Smooth muscle cell (in vitro differentiated cells): ENCODE measurements at regions not wholly inside any gene's neighbourhood (a gene's known extent, or its start where the extent isn't known, plus 50 kb on each side); places are given as distances from the start of the nearest gene placed in this dataset.
"Not testable (repeated sequence)": the region's sequence is repeated elsewhere in the genome, so short reads cannot be mapped to it uniquely, and the experiment has no call there.

Experiments
- DNase-seq: peaks from one replicate; lab custom pipeline; 2025; ENCODE audit not compliant: unreplicated experiment; lab: John Stamatoyannopoulos, UW
- H2AFZ ChIP-seq: fragments of 200-600 bp; sonication (generic); 2 replicates; pipeline ENCODE4 v1.6.0; 2016; ENCODE audit warnings: antibody characterized with exemption, low read depth, mild to moderate bottlenecking
- H3F3A ChIP-seq: fragments of 200-600 bp; sonication (generic); 2 replicates; pipeline ENCODE4 v1.6.0; 2017; ENCODE audit warnings: antibody characterized with exemption, low read depth
- H3K27ac ChIP-seq: fragments of 200-600 bp; sonication (generic); 2 replicates; pipeline ENCODE4 v1.5.1; 2016; ENCODE audit warnings: low read depth, mild to moderate bottlenecking
- H3K27me3 ChIP-seq: fragments of 200-600 bp; sonication (generic); 2 replicates; pipeline ENCODE4 v1.6.1; 2016; ENCODE audit warnings: low read depth, mild to moderate bottlenecking
- H3K36me3 ChIP-seq: fragments of 200-600 bp; sonication (generic); 2 replicates; pipeline ENCODE4 v1.5.1; 2016; ENCODE audit warnings: low read depth
- H3K4me1 ChIP-seq: fragments of 200-600 bp; sonication (generic); 2 replicates; pipeline ENCODE4 v1.5.1; 2016; ENCODE audit warnings: low read depth
- H3K4me2 ChIP-seq: fragments of 200-600 bp; sonication (generic); 2 replicates; pipeline ENCODE4 v1.6.0; 2016; ENCODE audit warnings: mild to moderate bottlenecking
- H3K4me3 ChIP-seq: fragments of 200-600 bp; sonication (generic); 2 replicates; pipeline ENCODE4 v1.5.1; 2016; ENCODE audit warnings: mild to moderate bottlenecking
- H3K79me2 ChIP-seq: fragments of 200-600 bp; sonication (generic); 2 replicates; pipeline ENCODE4 v1.6.0; 2016; ENCODE audit warnings: low read depth, mild to moderate bottlenecking
- H3K9ac ChIP-seq: fragments of 200-600 bp; sonication (generic); 2 replicates; pipeline ENCODE4 v1.6.0; 2016; ENCODE audit warnings: low read depth
- H3K9me3 ChIP-seq: fragments of 200-600 bp; sonication (generic); replicated peaks from 2 replicates; pipeline ENCODE4 v1.5.1; 2016; ENCODE audit warnings: low read depth
- H4K20me1 ChIP-seq: fragments of 200-600 bp; sonication (generic); 2 replicates; pipeline ENCODE4 v1.6.0; 2016; ENCODE audit warnings: low read depth
- CTCF ChIP-seq: fragments of 200-600 bp; sonication (generic); IDR thresholded peaks from 2 replicates; pipeline ENCODE4 v1.5.1; 2017; ENCODE audit warnings: borderline replicate concordance, mild to moderate bottlenecking, antibody characterized with exemption; ENCODE audit not compliant: insufficient read depth, poor library complexity, severe bottlenecking
- WGBS: methylation state at CpG from one replicate; pipeline ENCODE4 v1.1.7; 2016; ENCODE audit warnings: low lambda C conversion rate; 5-methylcytosine and 5-hydroxymethylcytosine counted together

DNA sequence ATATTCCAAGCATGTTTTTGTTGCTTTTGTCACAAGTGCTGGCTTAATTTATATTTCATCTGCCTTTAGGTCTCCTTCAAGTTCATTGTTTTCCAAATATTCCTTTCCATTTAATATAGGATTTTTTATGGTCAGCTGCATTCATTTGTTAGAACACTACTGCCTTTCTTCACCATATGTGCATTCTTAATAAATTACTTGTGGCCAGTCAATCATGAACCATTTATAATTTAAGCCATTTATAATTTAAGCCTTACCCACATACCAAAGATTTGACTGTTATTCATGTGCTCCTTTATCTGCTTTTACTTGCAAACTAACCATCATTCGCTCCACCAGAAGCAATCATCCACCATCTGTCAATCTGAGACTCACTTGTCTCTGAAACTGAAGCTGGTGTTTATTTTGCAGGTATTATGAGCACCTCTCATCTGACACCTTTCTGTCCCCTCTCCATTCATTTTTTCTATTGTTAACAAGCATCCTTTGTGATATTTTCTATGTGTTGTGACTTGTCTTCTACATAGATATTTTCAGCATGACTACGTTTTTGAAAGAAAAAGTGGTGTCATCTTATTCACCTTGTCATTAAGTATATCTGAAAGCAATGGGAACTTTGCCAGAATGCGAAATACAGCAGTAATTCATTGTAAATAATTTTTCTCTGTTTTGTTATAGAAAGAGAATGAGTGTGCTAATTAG, 786.8 kb downstream of the KCNJ3 start:
- TF ChIP-seq CTCF: no peak

GRCh38 chr2:155481141-155481540, 782.6 kb downstream of the KCNJ3 start:
- no peak for TF ChIP-seq CTCF
- DNase-seq: no peak
- Histone ChIP-seq H3K27ac (no peak overlapping the region), H3K36me3 (no peaks in the 10 kb centered on the region), H3K27me3 (no peaks in the 10 kb centered on the region), H3K4me2 (no peak overlapping the region), H3K4me1 (no peaks in the 10 kb centered on the region), H2AFZ (no peak overlapping the region), H3K4me3 (no peak overlapping the region), H3K9ac (no peak overlapping the region), H3K9me3 (no peaks in the 10 kb centered on the region), H4K20me1 (no peaks in the 10 kb centered on the region), H3K79me2 (no peaks in the 10 kb centered on the region), H3F3A (no peaks in the 10 kb centered on the region)

More for the DNA sequence above, 786.8 kb downstream of the KCNJ3 start:
- Histone ChIP-seq H3K4me2 (no peak overlapping the region), H3K4me1 (no peaks in the 10 kb centered on the region), H4K20me1 (no peaks in the 10 kb centered on the region), H3K4me3 (no peak overlapping the region), H2AFZ (no peak overlapping the region), H3K79me2 (no peaks in the 10 kb centered on the region), H3K9me3 (no peaks in the 10 kb centered on the region), H3K27ac (no peak overlapping the region), H3K27me3 (no peaks in the 10 kb centered on the region), H3F3A (no peaks in the 10 kb centered on the region), H3K36me3 (no peaks in the 10 kb centered on the region), H3K9ac (no peak overlapping the region)
- no peak for DNase-seq
- WGBS: 72% methylated on average over 3 of the region's 3 CpGs

DNA sequence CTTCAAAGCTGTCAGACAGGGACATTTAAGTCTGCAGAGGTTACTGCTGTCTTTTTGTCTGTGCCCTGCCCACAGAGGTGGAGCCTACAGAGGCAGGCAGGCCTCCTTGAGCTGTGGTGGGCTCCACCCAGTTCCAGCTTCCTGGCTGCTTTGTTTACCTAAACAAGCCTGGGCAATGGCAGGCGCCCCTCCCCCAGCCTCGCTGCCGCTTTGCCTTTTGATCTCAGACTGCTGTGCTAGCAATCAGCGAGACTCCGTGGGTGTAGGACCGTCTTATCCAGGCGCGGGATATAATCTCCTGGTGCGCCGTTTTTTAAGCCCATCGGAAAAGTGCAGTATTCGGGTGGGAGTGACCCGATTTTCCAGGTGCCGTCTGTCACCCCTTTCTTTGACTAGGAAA, 773.5 kb downstream of the KCNJ3 start:
- H3K27me3 ChIP-seq, H3K4me2 ChIP-seq, H3K9ac ChIP-seq, H3F3A ChIP-seq, H3K4me3 ChIP-seq, H3K9me3 ChIP-seq, H3K36me3 ChIP-seq, H4K20me1 ChIP-seq, H2AFZ ChIP-seq, H3K27ac ChIP-seq, DNase-seq, H3K79me2 ChIP-seq, H3K4me1 ChIP-seq: not testable (repeated sequence)
- WGBS: 84% methylated on average over 14 of the region's 14 CpGs

DNA sequence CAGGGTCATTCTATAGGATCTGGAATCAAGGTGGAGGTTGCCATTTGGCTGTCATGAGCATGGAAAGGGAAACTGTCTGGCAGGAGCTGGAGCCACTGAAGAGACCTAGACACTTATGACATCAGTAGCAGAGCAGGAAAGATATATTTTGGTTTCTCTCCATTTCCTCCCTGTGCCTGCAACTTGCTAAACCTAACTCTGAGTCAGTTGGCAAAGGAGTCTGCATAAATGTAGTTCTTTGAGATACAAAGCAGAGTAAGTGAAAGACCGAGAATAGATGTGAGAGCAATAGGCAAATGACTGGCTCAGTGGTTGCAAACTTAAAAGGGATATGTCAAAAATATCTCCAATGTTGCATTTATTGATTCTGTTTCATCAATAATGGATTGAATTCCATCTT, 757.7 kb downstream of the KCNJ3 start:
- 89% methylated on average over 1 of the region's 1 CpG for WGBS
- H3K79me2 ChIP-seq: no peaks in the 10 kb centered on the region
- H3K27ac ChIP-seq: no peak overlapping the region
- no peak for TF ChIP-seq CTCF
- no peak overlapping the region for H3K4me2 ChIP-seq
- H3K4me1 ChIP-seq: no peaks in the 10 kb centered on the region
- H3F3A ChIP-seq: no peaks in the 10 kb centered on the region
- no peaks in the 10 kb centered on the region for H3K9me3 ChIP-seq
- DNase-seq: no peak
- H3K36me3 ChIP-seq: no peaks in the 10 kb centered on the region
- no peak overlapping the region for H3K4me3 ChIP-seq
- H3K27me3 ChIP-seq: no peaks in the 10 kb centered on the region
- H3K9ac ChIP-seq: no peak overlapping the region
- no peak overlapping the region for H2AFZ ChIP-seq
- no peaks in the 10 kb centered on the region for H4K20me1 ChIP-seq
